DMS79 treated with DMSO at 0.1 percent for 48 hours (cell line): ENCODE measurements at regions not wholly inside any gene's neighbourhood (a gene's known extent, or its start where the extent isn't known, plus 50 kb on each side); places are given as distances from the start of the nearest gene placed in this dataset.
"Not testable (repeated sequence)": the region's sequence is repeated elsewhere in the genome, so short reads cannot be mapped to it uniquely, and the experiment has no call there.

ENCODE experiments used
- DNase-seq: peaks from one replicate; lab custom pipeline; 2025; lab: John Stamatoyannopoulos, UW

DNA sequence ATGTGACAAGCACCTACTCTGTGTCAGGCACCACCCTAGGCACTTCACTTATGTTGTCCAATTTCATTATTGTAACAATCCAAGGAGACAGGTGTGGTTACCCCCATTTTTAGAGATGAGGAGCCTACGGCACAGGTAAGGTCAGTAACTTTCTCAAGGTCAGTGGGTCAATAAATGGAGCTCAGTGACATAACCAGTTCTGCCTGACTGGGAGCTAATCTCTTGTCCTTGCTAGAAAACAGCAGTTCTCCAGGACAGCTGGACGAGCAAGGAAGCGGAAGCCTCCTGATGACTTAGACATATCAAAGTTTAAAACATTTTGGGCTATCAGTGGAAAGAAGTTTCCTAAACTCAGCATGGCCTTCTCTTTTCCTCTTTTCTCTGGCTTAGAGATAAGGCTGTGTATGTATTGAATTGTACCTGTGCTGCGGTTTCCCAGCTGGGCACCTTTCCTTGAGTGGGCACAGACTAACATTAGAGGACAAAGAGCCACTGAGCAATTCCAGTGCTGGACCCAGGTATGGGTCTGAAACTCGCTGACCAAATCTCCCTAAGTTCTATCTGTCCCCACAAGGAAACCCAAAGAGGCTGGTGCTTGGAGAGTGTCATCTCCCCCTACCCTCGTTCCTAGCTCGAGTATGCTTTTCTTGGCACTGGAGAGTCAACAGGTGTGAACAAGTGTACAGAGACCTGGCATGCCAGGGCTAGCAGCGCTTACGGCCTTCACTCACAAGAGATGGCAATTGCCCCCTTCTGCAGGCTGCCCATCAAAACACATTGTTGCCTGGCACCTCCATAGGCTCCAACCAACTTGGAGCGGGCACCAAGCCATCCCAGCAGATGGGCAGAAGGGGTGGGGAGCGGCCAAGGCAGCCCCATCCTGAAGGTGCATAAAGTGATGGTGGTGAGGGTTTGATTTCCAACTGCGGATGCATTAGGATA, 456.1 kb upstream of the PROX1 start:
- DNase-seq: no peak

- no peak for DNase-seq
Measured at GRCh38 chr1:213533125-213533524, 454.6 kb upstream of the PROX1 start.

- DNase-seq: no peak
Measured at GRCh38 chr1:213535679-213536078, 452.1 kb upstream of the PROX1 start.

- DNase-seq: no peak
Measured at GRCh38 chr1:213538251-213538650, 449.5 kb upstream of the PROX1 start.

DNA sequence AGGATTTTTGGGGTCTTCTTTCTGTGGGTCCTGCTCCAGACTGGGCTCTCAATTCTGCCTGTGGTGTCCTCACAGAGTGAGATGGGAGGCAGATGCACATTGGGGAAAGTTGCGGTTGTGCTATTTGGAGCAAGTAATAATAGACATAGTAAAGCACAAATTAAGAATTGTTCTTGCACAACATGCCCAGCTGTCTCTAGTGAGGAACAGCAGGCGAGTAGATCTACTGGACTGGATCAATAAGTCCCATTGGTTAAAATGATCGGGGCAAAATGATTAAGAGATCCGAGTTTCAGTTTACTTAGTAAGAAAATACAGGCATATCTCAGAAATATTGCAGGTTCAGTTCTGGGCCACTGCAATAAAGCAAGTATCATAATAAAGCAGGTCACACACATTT, 448.3 kb upstream of the PROX1 start:
- DNase-seq: no peak

- DNase-seq: no peak
Measured at GRCh38 chr1:213541641-213542040, 446.1 kb upstream of the PROX1 start.

- DNase-seq: not testable (repeated sequence)
Measured at GRCh38 chr1:213545181-213545580, 442.6 kb upstream of the PROX1 start.

DNA sequence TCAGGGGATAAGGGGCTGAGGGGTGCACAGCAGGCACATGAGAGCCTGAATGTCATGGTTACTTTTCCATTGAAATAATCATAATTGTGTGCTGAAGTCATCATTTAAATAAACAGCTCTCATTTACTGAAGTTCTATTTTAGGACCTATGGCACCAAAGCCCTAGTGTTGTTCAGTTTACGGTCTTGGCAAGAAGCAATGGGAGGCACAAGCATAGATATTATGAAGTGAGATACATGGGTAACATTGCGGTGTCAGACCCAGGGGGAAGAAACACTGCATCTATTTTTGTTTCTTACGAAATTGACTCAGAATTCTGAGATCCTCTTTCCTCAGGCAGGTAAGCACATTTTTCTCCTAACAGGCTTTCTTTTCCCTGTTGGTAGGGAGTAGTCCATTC, 437.8 kb upstream of the PROX1 start:
- DNase-seq: no peak

DNA sequence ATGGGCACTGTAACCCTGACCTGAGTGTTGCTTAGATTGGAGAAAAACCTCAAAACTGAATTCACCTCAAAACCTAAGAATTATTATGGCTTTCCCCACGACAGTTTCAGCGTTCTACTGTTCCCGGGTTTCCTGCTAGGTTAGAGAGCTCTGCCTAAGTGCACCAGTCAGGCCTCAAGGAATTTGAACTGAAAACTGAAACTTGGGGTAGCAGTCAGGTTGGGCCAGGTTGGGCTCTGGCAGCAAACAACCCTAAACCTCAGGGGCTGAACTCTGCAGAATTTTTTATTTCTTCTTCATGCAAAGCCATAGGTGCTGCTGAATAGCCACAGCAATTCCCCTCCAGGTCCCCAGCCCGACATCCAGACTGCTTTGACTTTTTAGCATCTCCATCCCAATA, 437.0 kb upstream of the PROX1 start:
- no peak for DNase-seq

DNA sequence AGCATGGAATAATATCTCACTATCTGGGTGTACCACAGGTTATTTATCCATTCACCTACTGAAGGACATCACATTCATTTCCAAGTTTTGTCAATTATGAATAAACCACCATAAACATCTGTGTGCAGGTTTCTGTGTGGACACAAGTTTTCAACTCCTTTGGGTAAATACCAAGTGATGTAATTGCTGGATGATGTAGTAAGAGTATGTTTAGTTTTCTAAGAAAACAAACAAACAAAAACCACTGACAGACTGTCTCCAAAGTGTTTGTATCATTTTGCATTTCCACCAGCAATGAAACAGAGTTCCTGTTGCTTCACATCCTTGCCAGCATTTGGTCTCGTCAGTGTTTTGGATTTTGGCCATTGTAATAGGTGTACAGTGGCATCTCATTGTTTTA, 435.7 kb upstream of the PROX1 start:
- no peak for DNase-seq

- DNase-seq: no peak
Measured at GRCh38 chr1:213560226-213560625, 427.5 kb upstream of the PROX1 start.

- no peak for DNase-seq
Measured at GRCh38 chr1:213561870-213562269, 425.9 kb upstream of the PROX1 start.

DNA sequence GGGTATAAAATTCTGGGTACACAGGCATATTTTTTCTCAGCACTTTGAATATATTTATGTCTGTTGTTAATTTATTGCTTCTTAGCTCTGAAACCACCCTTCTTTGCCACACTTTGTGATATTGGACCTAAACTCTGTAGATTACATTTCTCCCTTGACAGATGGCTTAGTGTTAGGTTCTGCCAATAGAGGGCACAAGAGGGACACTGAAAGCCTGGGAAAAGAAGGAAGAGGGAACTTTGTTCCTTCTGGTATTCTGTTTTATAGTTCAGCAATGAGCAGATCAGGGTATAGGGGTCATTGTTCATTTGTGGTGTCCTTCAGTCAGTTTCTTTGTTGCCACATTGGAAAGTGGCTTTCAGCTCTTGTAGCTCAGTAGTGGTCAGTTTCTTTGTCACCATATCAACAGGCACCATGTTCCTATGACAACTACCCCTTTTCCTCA, 423.5 kb upstream of the PROX1 start:
- no peak for DNase-seq

- no peak for DNase-seq
Measured at GRCh38 chr1:213568929-213569815, 418.6 kb upstream of the PROX1 start.

- DNase-seq: no peak
Measured at GRCh38 chr1:213569816-213570150, 418.0 kb upstream of the PROX1 start.

- DNase-seq: no peak
Measured at GRCh38 chr1:213570487-213570886, 417.3 kb upstream of the PROX1 start.

GRCh38 chr1:213571419-213571818, 416.4 kb upstream of the PROX1 start:
- DNase-seq: no peak

- DNase-seq: no peak
Measured at GRCh38 chr1:213571843-213572242, 415.9 kb upstream of the PROX1 start.

DNA sequence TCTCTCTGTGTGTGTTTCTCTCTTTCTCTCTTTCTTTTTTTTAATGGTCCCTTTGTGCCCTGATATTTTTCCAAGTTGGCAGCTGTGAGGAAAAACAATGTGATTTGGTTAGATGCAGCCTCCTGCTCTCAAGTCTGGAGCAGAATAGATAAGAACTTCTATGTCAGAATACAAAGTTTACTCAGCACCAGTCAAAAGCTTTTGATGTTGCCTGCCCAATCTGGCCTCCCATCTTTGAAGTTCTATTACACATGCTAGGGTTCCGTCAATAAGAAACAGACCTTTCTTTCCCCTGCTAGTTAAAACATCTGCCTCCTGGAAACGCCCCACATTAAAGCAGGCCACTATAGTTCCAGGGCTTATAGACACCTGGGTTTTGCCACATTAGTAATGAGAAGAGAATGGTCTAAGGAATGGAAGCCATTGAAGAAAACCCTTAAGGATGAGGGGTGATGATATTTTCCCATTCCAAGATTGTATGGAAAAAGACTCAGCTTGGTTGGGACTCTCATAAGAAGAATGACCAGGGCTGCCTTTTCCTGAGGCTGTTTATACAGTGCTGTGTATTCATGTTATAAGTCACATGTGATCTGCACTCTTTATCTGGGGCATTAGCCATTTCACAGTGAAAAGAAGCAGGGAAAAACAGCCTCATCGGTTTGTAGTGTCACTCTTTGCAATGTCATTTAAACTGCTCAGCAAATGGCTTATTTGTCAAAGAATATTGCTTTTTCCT, 414.7 kb upstream of the PROX1 start:
- no peak for DNase-seq

GRCh38 chr1:213573648-213574009, 414.1 kb upstream of the PROX1 start:
- DNase-seq: no peak

- no peak for DNase-seq
Measured at GRCh38 chr1:213582976-213583567, 404.7 kb upstream of the PROX1 start.

DNA sequence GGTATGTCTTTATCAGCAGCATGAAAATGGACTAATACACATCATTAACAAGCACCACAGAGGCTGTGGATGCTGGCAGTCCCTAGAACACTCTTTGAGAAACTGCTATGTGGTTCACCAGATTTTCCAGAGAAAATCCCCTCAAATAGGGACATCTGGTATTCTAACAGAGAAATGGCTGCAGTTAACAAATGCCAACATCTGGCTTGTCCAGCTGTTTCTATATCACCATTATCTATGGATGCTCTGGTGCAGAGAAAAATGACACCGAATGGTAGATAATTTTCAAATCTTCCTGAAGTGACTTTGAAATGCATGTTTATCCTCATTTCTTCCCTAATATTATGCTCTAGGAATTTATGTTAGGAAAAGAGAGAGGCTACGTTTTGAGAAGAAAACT, 403.5 kb upstream of the PROX1 start:
- DNase-seq: no peak
